ENCODE measurements at regions not wholly inside any gene's neighbourhood (a gene's known extent, or its start where the extent isn't known, plus 50 kb on each side); places are given as distances from the start of the nearest gene placed in this dataset.

DNA sequence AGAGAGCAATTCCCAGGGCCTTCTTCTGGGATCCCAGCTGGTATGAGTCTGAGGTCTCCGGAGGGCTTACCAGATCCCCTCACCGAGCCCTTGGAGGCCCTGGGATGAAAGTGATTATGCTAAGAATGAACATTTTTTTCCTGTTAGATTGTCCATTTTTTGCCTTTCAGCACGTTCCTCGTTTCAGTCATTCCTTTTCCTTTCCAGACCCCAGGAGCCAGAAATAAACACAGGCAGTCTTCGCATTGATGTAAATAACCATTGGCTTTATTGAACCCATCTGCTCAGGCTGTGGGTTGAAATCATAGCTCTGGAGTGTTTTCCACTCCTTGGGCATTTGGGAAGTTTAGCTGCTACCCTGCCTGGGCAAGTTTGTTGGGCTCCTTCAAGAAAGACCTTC is 320.9 kb upstream of the AUTS2 start:
- H4K91ac ChIP-seq (replicated peaks; ENCODE audit: insufficient read length, low read length): no peak overlapping the region
- FAIRE-seq: no peak
- no peak overlapping the region for H2BK120ac ChIP-seq (replicated peaks; ENCODE audit: low read depth, low read length)
- no peak overlapping the region for H2AK5ac ChIP-seq (ENCODE audit: low read depth, low read length)
- H3K9ac ChIP-seq (replicated peaks in 1 of 4; ENCODE audit: extremely low read depth in 1 of 4, low read depth in 3 of 4, low read length in 3 of 4): no peak overlapping the region
- H3K14ac ChIP-seq (ENCODE audit: insufficient read length): no peak overlapping the region
- no peak overlapping the region for H2BK15ac ChIP-seq (ENCODE audit: low read length)
- no peaks in the 10 kb centered on the region for H3K79me2 ChIP-seq (ENCODE audit: control insufficient read depth in 1 of 2, insufficient read depth in 2 of 2, low read length in 2 of 2)
- no peak overlapping the region for H2BK12ac ChIP-seq (ENCODE audit: low read depth, low read length)
- no peak overlapping the region for H3K4ac ChIP-seq (replicated peaks; ENCODE audit: insufficient read length, low read depth, low read length)
- no peak overlapping the region for H3K4me2 ChIP-seq (ENCODE audit: insufficient read depth in 1 of 2, low read depth in 2 of 2, low read length in 2 of 2)
- no peak overlapping the region for H2AFZ ChIP-seq (ENCODE audit: low read length)
- CTCF ChIA-PET (ENCODE audit: partially characterized antibody): no interaction called here
- H4K8ac ChIP-seq (ENCODE audit: extremely low read depth, insufficient read depth, low read length): no peak overlapping the region
- no peaks in the 10 kb centered on the region for H3K4me1 ChIP-seq (replicated peaks in 1 of 4; ENCODE audit: control insufficient read depth in 3 of 4, insufficient read depth in 4 of 4, low read length in 3 of 4)
- no peak overlapping the region for H2BK5ac ChIP-seq (ENCODE audit: low read depth, low read length)
- no peaks in the 10 kb centered on the region for H3K79me1 ChIP-seq (ENCODE audit: low read depth, low read length)
- peaks cover 8 to 10% of the 10 kb centered on the region in 2 experiments for H3K9me3 ChIP-seq (ENCODE audit: insufficient read depth in 2 of 2, low read depth in 1 of 2, low read length in 1 of 2)
- no peaks in the 10 kb centered on the region for H4K20me1 ChIP-seq (replicated peaks in 1 of 2; ENCODE audit: control insufficient read depth in 1 of 2, insufficient read depth in 2 of 2, low read length in 2 of 2)
- no peaks in the 10 kb centered on the region for H3K27me3 ChIP-seq (replicated peaks in 1 of 4; ENCODE audit: control insufficient read depth in 3 of 4, extremely low read depth in 1 of 4, insufficient read depth in 3 of 4, low read length in 3 of 4)
- H3K18ac ChIP-seq (ENCODE audit: extremely low read depth, low read length): no peak overlapping the region
- H3K23ac ChIP-seq (ENCODE audit: insufficient read length): no peak overlapping the region
- no peak overlapping the region for H4K5ac ChIP-seq (ENCODE audit: insufficient read length, low read depth, low read length)
- no peak overlapping the region for H3K56ac ChIP-seq (replicated peaks; ENCODE audit: insufficient read length, low read depth, low read length)
- 90% methylated on average over 5 of the region's 5 CpGs; no CpG with 5 or more reads in 1 of the 2 experiments for WGBS, 2 experiments (ENCODE audit: extremely low coverage in 1 of 2, insufficient coverage in 1 of 2, insufficient read length in 1 of 2, insufficient replicate concordance in 2 of 2, low coverage in 1 of 2, low lambda C conversion rate in 2 of 2, missing lambda C conversion rate in 1 of 2)
- no peaks in the 10 kb centered on the region for H3K36me3 ChIP-seq (ENCODE audit: control insufficient read depth in 2 of 4, insufficient read depth in 4 of 4, low read length in 3 of 4)
- no peaks in the 10 kb centered on the region for H3K23me2 ChIP-seq (ENCODE audit: low read depth, low read length)
- DNase-seq (ENCODE audit: low read depth in 1 of 2, low spot score in 2 of 2): no peak
- H2BK20ac ChIP-seq (ENCODE audit: low read length): no peak overlapping the region
- POLR2A ChIA-PET (ENCODE audit: partially characterized antibody): no interaction called here
- no peak overlapping the region for H3K27ac ChIP-seq (ENCODE audit: low read depth, low read length)
- H3K4me3 ChIP-seq (ENCODE audit: extremely low read depth in 1 of 4, insufficient read depth in 2 of 4, low read depth in 3 of 4, low read length in 4 of 4): no peak overlapping the region
- no peak for TF ChIP-seq SP2 (IDR thresholded peaks at IDR 0.05; ENCODE audit: low read length)
- no peak for TF ChIP-seq TBP (IDR thresholded peaks at IDR 0.05; ENCODE audit: low read depth, low read length)
- TF ChIP-seq, protein P1, sequence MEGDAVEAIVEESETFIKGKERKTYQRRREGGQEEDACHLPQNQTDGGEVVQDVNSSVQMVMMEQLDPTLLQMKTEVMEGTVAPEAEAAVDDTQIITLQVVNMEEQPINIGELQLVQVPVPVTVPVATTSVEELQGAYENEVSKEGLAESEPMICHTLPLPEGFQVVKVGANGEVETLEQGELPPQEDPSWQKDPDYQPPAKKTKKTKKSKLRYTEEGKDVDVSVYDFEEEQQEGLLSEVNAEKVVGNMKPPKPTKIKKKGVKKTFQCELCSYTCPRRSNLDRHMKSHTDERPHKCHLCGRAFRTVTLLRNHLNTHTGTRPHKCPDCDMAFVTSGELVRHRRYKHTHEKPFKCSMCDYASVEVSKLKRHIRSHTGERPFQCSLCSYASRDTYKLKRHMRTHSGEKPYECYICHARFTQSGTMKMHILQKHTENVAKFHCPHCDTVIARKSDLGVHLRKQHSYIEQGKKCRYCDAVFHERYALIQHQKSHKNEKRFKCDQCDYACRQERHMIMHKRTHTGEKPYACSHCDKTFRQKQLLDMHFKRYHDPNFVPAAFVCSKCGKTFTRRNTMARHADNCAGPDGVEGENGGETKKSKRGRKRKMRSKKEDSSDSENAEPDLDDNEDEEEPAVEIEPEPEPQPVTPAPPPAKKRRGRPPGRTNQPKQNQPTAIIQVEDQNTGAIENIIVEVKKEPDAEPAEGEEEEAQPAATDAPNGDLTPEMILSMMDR (IDR thresholded peaks at IDR 0.05; ENCODE audit: control extremely low read depth in 1 of 3, insufficient read depth in 1 of 3, low read depth in 1 of 3, low read length in 3 of 3): no peak
- TF ChIP-seq ATF3 (IDR thresholded peaks at IDR 0.05; ENCODE audit: insufficient read depth, low read depth, low read length): no peak
- no peak for TF ChIP-seq CHD2 (IDR thresholded peaks at IDR 0.05; ENCODE audit: low read length)
- TF ChIP-seq SIN3A (conservative IDR thresholded peaks at IDR 0.05 in 1 of 2, IDR thresholded peaks at IDR 0.05 in 1 of 2; ENCODE audit: low read depth in 1 of 2, low read length in 2 of 2): no peak
- no peak for TF ChIP-seq KDM1A (IDR thresholded peaks at IDR 0.05; ENCODE audit: borderline replicate concordance, low read length)
- no peak for TF ChIP-seq ASH2L (IDR thresholded peaks at IDR 0.05; ENCODE audit: low read length)
- no peak for TF ChIP-seq JUND (IDR thresholded peaks at IDR 0.05; ENCODE audit: low read length)

All from H1 (cell line).